Glomerular endothelial cell (primary cell): ENCODE measurements at regions not wholly inside any gene's neighbourhood (a gene's known extent, or its start where the extent isn't known, plus 50 kb on each side); places are given as distances from the start of the nearest gene placed in this dataset.

ENCODE experiments used
- DNase-seq: peaks from one replicate; pipeline ENCODE4 v3.0.0-alpha.2; 2011; ENCODE audit warnings: low read depth, low spot score; ENCODE audit errors: extremely low read depth

DNA sequence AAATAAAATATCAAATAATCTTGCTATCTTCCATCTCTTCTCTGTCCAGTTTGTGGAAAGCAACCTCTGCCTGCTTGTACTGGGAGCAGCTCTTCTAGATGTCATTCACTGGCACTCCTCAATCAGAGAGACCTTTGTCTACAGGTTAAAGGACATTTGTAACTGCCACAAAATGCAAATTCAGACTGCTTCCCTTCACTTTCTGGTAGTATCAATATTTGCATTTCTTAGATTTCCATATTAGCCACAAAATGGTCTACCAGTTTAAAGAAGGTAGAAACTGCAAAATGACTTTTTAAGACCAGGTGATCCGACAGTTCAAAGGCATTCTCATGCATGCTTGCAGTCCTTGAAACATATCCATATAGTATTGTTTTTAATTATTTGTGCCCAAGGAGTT is 51.7 kb upstream of the RCN1 start:
- DNase-seq: no peak

DNA sequence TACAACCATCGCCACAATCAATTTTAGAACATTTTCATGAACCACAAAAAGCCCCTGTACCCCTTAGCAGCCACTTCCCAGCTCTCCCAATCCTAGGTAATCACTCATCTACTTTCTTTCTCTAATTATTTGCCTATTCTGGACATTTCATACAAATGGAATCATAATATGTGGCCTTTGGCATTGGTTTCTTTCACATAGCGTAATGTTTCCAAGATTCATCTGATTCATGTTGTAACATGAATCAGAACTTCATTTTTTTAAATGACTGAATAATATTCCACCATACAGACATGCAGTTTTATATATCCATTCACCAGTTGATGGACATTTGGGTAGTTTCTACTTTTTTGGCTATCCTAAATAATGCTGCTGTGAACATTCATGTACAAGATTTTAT is 56.2 kb upstream of the RCN1 start:
- DNase-seq: no peak

DNA sequence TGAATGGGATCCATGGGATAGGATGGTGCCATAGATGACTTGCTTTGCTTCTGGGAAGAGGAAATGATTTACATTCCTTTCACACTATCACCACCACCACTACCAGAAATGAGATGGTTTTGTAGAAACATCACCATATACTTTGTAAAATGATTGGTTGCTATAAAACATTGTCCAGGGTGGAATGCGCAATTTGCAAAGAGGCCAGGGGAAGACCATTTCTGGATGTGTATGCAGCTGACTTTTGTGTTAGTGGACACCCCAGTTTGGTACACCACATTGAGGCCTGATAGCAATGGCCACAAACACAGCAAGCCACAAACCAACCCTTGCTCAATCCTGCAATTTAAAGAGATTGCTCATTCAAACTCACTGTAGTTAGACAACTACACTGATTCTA is 56.7 kb upstream of the RCN1 start:
- DNase-seq: no peak

DNA sequence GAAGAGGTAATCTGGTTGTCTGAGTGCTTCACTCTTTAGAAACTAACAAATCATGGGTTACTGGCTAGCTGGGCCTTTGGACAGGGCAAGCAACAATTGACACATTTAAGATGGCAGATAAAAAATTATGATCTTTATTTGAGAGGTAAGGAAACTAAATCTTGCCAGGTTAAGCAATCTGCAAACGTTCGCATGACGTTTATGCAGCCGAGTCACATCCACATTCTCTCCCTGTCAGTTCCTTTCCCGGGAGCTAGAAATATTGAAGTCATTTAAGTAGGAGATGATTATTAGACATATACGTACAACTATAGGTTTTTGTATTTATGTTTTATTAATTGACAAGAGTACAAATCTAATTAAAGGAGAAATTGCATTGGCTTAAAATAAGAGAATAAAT is 57.4 kb upstream of the RCN1 start:
- no peak for DNase-seq

DNA sequence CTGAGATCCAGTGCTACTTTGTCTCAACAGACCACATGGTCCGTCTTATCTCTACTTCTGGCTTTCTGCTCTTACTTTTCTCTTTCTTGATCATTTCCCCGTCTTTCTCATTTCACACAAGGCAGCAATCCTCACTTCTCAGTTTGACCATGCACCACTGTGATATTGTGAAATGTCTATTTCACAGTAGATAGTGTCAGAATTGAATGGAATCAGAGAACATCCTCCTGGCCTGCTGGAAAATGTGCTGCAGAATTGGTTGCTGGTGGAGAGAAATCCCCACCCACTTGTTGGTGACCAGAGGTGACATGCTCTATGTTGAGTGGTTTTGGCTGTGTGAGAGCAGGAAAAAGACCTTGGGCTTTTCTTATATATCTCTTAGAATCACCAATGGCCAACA is 57.8 kb upstream of the RCN1 start:
- DNase-seq: no peak

DNA sequence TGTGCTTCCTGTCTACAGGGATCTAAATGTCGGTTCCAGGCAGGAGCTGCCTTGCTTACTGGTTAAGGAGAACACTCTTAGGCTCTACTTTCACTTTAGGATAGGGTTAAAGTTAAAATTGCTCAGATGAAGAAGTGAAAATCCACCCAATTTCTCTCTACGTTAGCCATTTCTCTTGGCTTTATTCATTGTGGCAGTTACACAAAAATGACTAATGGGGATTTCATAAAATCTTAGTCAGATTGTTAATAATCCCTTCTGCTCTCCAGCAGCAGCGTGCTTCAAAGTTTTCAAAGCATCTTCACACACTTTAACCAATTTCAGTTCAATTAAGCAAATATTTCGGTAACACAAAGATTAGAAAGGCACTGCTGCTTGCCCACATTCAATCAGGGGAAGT is 58.4 kb upstream of the RCN1 start:
- no peak for DNase-seq

DNA sequence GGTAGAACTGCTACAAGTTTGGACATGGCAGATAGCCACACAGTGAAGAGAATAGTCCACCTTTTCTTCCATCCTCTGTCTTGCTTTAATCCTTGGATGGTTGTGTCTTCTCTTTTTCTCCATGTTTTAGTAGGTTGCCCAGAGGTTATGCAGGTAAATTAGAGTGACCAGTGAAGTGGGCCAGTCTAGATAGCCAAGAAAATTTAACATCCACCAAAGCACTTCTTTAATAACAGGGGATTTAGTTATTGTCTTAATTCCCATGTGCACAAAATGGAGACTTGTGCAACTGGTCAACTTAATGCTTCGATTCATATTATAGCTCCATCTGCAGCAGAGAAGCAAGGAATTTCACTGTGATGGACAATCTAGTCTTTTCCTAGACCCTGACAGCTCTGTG is 58.8 kb upstream of the RCN1 start:
- DNase-seq: no peak

DNA sequence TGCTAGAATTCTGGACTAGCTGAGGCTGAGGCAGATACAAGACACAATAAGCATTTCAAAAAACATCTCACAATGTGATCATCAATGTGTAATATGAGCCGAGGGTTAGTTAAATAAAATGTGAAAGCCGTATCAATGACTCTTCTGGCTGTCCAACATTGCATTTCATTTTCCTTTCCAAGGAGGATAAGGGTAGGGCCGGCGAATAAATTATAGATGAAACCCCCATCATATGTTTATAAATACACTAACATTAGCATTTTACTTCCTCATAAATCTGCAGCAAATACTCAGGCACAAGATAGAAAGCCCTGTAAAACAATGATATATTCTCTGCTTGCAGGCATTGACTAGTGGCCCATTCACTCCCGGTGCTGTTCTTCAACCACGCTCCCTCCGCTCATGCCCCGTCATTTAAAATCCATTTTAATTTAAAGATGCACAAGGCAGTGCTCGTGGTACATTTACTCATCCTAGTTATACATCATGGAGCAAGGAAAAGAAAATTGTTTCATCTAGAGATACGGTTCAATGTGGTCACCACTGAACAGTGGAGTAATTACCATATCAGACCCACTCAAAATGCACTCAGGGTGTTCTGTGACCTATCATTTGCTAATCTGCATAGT is 59.9 kb upstream of the RCN1 start:
- no peak for DNase-seq

DNA sequence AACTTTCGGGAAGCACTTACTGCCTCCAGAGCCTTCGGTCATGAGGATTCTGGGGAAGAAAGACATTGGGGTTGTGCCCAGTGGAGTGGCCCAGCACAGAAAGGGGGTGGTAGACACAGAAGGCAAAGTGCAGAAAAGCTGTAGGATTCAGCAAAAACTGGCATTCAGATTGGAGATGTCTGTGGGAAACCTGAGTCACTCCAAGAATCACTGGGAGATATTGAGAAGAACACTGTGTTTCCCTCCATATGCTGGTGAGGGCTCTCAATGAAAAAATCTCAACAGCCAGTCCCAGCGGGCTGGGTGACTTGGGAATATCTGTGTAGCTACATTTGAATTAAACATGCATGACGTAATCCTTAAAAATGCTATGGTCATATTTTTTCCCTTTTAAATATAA is 61.2 kb upstream of the RCN1 start:
- no peak for DNase-seq

DNA sequence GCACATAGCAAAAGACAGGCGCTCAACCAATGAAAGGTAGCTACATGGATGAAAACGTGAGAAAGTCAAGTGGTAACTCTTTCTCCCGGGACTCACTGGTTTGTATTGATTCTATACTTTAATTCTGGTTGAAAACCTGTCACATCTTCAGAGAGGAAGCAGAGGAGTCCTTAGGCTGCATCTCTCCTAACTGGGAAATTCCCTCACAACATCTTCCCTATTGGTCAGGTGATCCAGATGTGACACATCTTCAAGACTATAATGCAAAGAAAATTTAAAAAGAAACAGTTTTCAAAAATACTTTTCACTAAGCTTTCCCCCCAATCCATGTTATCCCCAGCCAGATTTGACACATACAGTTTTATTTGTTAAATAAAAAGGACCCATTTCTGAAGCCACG is 62.7 kb upstream of the RCN1 start:
- no peak for DNase-seq

DNA sequence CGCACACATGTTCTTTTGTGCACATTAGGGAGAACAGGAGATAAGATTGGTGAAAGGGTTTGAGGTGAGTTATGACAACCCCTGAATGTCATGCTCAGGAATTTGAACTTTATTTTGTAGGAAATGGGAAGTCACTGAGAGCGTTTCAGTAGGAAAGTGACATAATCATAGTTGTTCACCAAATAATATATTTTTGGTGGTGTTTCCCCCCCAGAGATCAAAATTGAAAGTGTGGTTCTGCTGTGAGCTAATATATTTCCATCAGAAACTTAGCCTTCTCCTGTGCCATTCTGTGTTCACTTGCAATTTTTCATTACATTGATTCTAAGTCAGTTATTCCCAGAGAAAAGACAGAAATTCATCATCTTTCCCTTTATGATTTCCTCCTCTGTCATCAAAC is 64.1 kb upstream of the RCN1 start:
- no peak for DNase-seq

DNA sequence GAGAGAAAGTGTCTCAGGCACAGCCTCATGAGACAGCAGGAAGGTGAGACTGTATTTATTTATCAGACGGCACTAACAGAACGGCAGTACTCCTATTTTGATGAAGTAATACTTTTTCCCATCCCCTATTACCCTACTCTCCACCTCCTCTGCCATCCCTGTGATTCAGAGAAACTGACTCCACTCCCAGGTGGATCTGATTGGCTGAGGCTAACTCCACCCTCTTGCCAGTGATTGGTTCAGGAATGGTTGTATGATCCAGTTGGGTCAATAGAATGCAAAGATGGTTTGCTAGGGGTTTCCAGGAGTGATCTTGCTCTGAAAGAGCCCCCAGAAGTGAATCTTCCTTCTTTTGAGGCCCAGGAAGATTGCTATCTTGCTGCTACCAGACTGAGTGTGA is 65.9 kb upstream of the RCN1 start:
- no peak for DNase-seq

DNA sequence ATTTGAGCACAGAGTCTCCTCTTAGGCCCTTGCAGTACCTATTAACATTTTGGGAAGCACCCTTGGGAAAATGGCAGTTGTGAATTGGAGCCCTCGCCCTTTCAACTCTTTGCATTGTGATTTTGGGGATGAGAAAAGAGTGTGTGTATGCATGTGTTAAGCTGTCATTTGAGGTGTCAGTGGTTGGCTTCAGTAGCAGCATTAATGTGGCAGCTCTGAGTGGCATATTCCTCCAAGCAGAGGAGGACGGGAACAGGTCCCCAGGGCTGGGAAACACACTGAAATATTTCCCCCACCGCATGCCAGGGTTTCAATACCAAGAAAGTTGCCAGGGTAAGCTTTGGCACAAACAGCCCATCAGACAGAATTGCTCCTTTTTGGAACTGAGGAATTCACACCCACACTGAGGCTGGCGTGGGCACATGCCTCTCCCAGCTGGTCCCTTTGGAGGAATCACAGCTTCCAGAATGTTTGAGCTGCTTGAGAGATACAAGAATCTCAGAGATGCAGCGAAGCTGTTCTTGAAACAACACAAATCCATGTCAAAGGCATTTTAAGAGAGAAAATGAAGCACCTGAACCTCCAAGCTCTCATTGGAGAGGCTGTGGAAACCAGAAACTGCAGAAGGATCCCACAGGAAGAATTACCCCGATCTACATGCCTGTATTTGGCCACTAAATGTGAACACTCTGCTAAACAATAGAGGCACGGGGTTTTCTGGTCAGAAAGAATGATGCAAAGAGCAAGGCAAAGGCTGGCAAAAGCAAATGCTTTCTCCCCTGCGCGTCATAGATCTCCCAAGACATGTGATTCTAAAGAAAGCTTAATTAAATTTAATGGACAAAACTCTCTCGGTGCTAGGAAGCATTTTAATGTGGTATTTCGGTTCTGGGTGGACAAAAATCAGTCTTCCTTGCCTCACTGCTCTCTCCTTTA is 67.2 kb upstream of the RCN1 start:
- no peak for DNase-seq

DNA sequence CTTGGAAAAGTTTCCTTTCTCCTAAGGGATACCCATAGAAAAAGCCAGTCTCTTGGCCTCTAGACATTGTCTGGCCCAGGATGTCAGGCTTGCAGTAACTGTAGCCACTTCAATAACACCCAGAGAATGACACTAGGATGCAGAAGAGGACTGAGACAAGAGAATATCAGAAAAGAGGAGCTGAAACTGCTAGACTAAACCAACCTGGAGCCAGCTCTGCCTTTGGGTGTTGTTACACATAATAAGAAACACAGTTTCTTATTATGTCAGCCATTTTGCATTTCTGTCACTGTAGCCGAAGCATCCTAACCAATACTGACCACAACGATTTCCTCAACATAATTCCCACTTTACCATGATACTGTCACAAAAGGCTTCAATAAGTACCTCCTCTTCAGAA is 72.2 kb upstream of the RCN1 start:
- DNase-seq: no peak

DNA sequence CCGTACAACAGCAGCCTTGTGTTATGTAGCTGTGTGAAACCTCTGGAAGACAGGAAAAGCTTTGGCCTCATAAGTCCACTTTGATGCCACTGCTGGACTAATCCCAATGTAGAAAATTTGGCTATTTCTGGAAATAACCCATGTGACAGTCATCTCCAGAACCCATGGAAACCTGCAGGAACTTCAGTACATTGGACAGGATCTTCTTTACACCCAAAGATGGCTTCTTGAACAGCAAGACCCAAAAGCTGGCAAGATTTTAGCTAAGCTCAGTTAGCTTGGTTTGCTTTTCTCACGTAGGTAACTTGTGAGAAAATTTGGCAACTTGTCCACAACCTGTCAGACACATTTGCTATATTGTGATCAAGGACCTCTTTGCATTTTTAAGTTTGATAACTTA is 74.8 kb upstream of the RCN1 start:
- DNase-seq: no peak

DNA sequence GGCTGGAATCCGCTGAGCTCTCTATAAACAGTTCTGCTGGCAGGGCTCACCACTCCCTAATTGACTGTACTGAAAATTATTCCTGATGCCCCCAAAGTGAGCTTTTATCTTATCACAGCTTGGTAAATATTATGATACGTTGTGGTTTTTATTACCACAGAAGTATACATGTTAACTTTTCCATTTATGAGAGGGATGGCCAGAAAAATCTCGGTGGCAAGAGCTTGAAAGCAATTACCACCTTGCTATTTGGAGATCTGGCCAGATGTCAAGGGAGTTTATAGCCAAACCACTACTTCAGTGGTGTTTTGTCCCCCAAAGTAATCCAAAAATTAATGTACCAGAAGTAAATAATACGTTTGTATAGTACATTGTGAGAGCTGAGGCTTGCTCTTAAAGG is 75.4 kb upstream of the RCN1 start:
- DNase-seq: no peak

DNA sequence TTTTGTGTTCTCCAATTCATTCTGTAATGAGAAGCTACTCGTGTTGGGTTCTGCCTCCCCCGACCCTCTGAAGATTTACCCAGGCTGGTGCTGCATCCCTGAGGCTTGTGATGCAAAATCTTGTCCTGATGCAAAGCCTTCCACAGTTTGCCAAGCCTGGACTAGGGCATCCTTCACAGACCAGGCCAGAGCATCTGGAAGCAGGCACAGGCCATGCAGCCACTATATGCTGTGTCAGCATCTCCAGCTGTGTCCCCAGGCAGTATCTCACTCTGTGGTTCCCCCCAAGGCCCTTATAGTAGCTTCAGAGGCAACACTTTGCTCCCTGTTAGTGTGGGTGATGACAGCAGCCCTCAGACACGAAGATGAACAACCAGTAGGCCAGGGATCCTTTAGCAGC is 77.3 kb upstream of the RCN1 start:
- DNase-seq: no peak

DNA sequence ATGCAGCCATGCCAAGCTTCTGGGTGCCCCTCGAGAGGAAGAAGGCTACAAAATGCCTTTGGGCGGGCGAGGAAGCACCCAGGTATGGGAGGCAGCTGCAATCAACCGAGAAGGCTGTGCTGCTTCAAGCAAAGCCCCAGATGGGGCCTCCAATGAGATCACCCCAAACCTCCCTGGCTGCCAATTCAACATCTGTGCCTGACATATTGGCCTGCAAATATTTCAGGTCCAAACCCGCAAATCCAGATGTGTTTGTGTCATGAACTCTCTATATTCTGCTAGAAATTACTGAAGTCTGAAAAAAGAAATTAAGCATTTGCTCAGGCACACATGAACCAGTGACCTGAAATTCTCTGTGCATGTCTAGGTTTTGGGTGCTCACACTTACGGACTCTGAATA is 78.8 kb upstream of the RCN1 start:
- no peak for DNase-seq

DNA sequence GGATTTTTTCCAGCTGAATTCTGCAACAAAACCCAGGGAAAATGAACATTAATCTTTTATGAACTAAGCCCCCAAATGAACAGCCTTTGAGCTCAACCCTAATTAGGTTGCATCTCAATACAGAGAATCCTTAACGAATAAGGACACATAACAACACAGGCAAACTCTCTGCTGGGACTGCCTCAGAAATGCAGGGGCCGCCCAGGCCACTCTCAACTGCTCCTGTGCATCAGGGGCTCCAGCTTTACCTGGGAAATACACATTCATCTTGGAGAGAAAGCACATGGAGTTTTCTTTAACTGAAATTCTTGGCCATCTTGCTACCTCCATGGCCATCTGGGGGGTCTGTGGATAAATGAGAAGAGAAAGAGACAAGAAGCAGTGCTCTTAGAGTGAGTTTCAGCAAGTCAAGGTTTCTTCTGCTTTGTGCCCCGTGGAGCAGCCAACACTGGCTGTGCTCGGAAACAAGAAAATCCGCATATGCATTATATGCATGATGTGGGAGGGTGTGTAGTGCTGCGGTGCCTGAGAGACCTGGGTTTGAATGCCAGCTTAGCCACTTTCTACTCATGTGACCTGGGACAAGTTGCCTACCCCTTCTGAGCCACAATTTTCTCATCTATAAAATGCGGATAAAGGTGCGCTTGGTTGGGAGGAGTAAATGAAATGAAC is 81.9 kb upstream of the RCN1 start:
- DNase-seq: no peak

DNA sequence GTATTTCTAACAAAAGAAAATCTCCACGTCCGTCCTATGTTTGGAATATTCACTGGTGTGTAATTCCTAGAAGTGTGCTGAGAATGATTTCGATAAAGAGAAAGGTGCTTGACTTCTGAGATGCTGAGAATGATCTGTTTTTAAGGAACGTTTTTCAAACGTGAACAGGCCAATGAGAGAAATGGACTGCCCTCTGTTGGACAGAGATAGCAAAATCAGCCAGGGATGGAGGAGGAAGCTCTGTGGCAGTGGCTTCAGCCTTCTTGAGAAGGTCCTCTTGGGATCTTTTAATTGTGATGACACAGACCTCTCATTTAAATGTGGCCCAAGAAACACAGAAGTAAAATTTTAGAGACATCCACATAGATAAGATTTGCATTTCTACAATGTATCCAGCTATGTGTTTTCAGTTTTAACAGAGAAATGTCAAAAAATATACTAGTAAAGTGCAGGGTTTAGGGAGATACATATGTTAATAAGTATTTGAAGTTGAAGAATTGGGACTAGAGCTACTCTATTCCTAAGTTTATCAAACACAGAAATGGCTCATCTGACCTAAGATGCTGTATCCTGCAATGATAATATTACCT is 84.0 kb upstream of the RCN1 start:
- peak; percentile 14 for DNase-seq

DNA sequence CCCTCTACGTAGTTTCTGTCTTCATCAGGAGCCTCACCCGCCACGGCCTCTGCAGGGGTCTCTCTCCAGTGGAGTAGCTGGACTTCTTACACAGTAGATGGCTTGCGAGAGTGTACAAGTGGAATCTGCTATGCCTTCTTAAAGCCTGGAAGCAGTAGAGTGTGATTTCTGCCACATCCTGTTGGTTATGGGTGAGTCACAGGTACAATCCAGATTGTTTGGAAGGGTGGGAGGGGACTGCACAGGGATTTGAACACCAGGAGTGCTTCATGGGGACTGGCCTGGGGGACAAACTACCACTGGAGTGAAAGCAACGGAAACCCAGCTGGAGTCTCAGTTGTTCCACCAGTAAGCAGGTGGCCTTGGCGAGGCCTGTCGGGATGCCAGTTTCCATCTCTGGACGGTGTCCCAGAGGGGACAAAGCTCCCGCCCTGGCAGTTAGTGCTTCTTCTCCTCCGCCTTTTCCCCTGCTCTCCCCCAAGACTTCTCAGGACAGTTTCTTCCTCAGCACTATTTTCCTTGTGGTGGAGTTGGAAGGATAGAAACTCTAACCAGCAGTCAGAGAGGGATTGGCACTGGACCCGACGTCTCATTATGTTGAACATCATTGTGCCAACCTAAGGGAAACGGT is 85.0 kb upstream of the RCN1 start:
- no peak for DNase-seq
